Ishikawa (cell line): ENCODE measurements at regions not wholly inside any gene's neighbourhood (a gene's known extent, or its start where the extent isn't known, plus 50 kb on each side); places are given as distances from the start of the nearest gene placed in this dataset.

Source experiments
- EGR1 ChIP-seq: IDR thresholded peaks from 2 replicates; pipeline ENCODE4 v1.6.1; 2012
- FOXM1 ChIP-seq: IDR thresholded peaks from 2 replicates; pipeline ENCODE4 v1.6.1; 2012; ENCODE audit warnings: low read depth, borderline replicate concordance
- TAF1 ChIP-seq: IDR thresholded peaks from 2 replicates; pipeline ENCODE4 v1.6.1; 2012; ENCODE audit warnings: low read depth, mild to moderate bottlenecking
- YY1 ChIP-seq: IDR thresholded peaks from 2 replicates; pipeline ENCODE4 v1.6.1; 2012; ENCODE audit warnings: low read depth

- TF ChIP-seq YY1 (no peak), EGR1 (no peak), TAF1 (no peak), FOXM1 (no peak)
These were observed 220.9 kb upstream of the SFRP2 start for GRCh38 chr4:154009788-154010187.
